LoVo (cell line): ENCODE measurements at regions not wholly inside any gene's neighbourhood (a gene's known extent, or its start where the extent isn't known, plus 50 kb on each side); places are given as distances from the start of the nearest gene placed in this dataset.
A peak's percentile ranks its signal among the peaks of the same experiment; 100 is the strongest.

Experiments used
- DNase-seq: peaks from one replicate; pipeline ENCODE4 v3.0.0-alpha.2; 2016; ENCODE audit warnings: low spot score

GRCh38 chr5:149441986-149442385 is 62.9 kb upstream of the IL17B start:
- DNase-seq = no peak

GRCh38 chr5:149441194-149441753 is 62.2 kb upstream of the IL17B start:
- no peak for DNase-seq

GRCh38 chr5:149439899-149440542 is 60.9 kb upstream of the IL17B start:
- peak; percentile 99 for DNase-seq

- no peak for DNase-seq
Observed at GRCh38 chr5:149438711-149439132, 59.6 kb upstream of the IL17B start.

GRCh38 chr5:149438281-149438680 is 59.2 kb upstream of the IL17B start:
- DNase-seq = no peak

GRCh38 chr5:149437391-149438040 is 58.4 kb upstream of the IL17B start:
- DNase-seq = no peak

- no peak for DNase-seq
Observed at GRCh38 chr5:149435660-149436059, 56.6 kb upstream of the IL17B start.

- DNase-seq = no peak
Observed at GRCh38 chr5:149435015-149435376, 55.9 kb upstream of the IL17B start.

- DNase-seq = peak; percentile 67
Observed at GRCh38 chr5:149434162-149435014, 55.3 kb upstream of the IL17B start.

GRCh38 chr5:149433524-149434131 is 54.5 kb upstream of the IL17B start:
- no peak for DNase-seq

GRCh38 chr5:149432911-149433401 is 53.9 kb upstream of the IL17B start:
- no peak for DNase-seq

- no peak for DNase-seq
Observed at GRCh38 chr5:149432376-149432775, 53.3 kb upstream of the IL17B start.

GRCh38 chr5:149429839-149430721 is 51.0 kb upstream of the IL17B start:
- no peak for DNase-seq
